Mucosa of descending colon (tissue), 3 donors: ENCODE measurements at regions not wholly inside any gene's neighbourhood (a gene's known extent, or its start where the extent isn't known, plus 50 kb on each side); places are given as distances from the start of the nearest gene placed in this dataset.

Experiments
- ATAC-seq: fragments of 200-7000 bp; cut with Tn5 transposase; one replicate; pipeline ENCODE4 v1.9.1; 2020; ENCODE audit warnings: mild to moderate bottlenecking, moderate library complexity
- DNase-seq, 3 donors: peaks; one replicate each; pipeline ENCODE4 v3.0.0-alpha.2; 2020
- H3K36me3 ChIP-seq: fragments of 200-600 bp; one replicate; pipeline ENCODE4 v1.8.0; 2021; ENCODE audit warnings: low read depth, mild to moderate bottlenecking
- H3K4me1 ChIP-seq: fragments of 200-600 bp; one replicate; pipeline ENCODE4 v1.8.0; 2021; ENCODE audit warnings: low read depth, mild to moderate bottlenecking
- H3K4me3 ChIP-seq: fragments of 200-600 bp; one replicate; pipeline ENCODE4 v1.8.0; 2021; ENCODE audit warnings: mild to moderate bottlenecking
- H3K9me3 ChIP-seq: fragments of 200-600 bp; one replicate; pipeline ENCODE4 v1.8.0; 2021; ENCODE audit warnings: mild to moderate bottlenecking
- CTCF ChIP-seq: fragments of 200-600 bp; IDR thresholded peaks from one replicate; pipeline ENCODE4 v1.8.0; 2022; ENCODE audit warnings: antibody characterized with exemption, mild to moderate bottlenecking
- intact Hi-C, 2 donors: fragments of 100-400 bp; cut with DNase I in 1 of 2; cut with micrococcal nuclease in 1 of 2; formaldehyde crosslinking; loops; one replicate each; pipeline versions ENCODE4 v1.11.0 to v1.11.1; 2022; cut with DNase I, micrococcal nuclease
- donor health status: DM: no; HTN: no; CAD: no; lungs with moderate emphysema.
- donor health status: DM: no; HTN: no; CAD: no.
- donor health status: DM: no; HTN: yes; CAD: no.

GRCh38 chr1:63142001-63142400, 180.4 kb upstream of the FOXD3 start:
- Histone ChIP-seq H3K36me3 (no peaks in the 10 kb centered on the region), H3K4me3 (no peak overlapping the region), H3K4me1 (no peaks in the 10 kb centered on the region), H3K9me3 (no peaks in the 10 kb centered on the region)
- no peak for ATAC-seq
- intact Hi-C loops: no loop called here
- no peak for DNase-seq
- no peak for TF ChIP-seq CTCF

- no peak overlapping the region for H3K4me3 ChIP-seq
- TF ChIP-seq CTCF: no peak
- intact Hi-C loops: no loop called here
- no peaks in the 10 kb centered on the region for H3K9me3 ChIP-seq
- DNase-seq (no peak), ATAC-seq (no peak)
- H3K4me1 ChIP-seq: no peaks in the 10 kb centered on the region
- no peaks in the 10 kb centered on the region for H3K36me3 ChIP-seq
Measured at GRCh38 chr1:63143482-63143881, 178.9 kb upstream of the FOXD3 start.

GRCh38 chr1:63147783-63148182, 174.6 kb upstream of the FOXD3 start:
- no peak for TF ChIP-seq CTCF
- DNase-seq: no peak
- H3K4me1 ChIP-seq: no peaks in the 10 kb centered on the region
- intact Hi-C loops: no loop called here
- H3K4me3 ChIP-seq: no peak overlapping the region
- no peak for ATAC-seq
- no peaks in the 10 kb centered on the region for H3K36me3 ChIP-seq
- H3K9me3 ChIP-seq: no peaks in the 10 kb centered on the region

- TF ChIP-seq CTCF: no peak
- peak in 1 of 3 donors; percentile 55 for DNase-seq
- Histone ChIP-seq H3K4me1 (no peaks in the 10 kb centered on the region), H3K9me3 (no peaks in the 10 kb centered on the region), H3K4me3 (no peak overlapping the region), H3K36me3 (no peaks in the 10 kb centered on the region)
- peak; percentile 47 for ATAC-seq
- intact Hi-C loops: no loop called here
Measured at GRCh38 chr1:63148825-63149645, 173.3 kb upstream of the FOXD3 start.

GRCh38 chr1:63152572-63152971, 169.8 kb upstream of the FOXD3 start:
- H3K4me1 ChIP-seq: no peaks in the 10 kb centered on the region
- no peak for DNase-seq
- no peaks in the 10 kb centered on the region for H3K36me3 ChIP-seq
- no peak overlapping the region for H3K4me3 ChIP-seq
- H3K9me3 ChIP-seq: no peaks in the 10 kb centered on the region
- no peak for TF ChIP-seq CTCF
- ATAC-seq: no peak
- intact Hi-C loops: no loop called here
